ENCODE measurements at regions not wholly inside any gene's neighbourhood (a gene's known extent, or its start where the extent isn't known, plus 50 kb on each side); places are given as distances from the start of the nearest gene placed in this dataset.

GRCh38 chr3:132174500-132174899 is 139.7 kb upstream of the CPNE4 start:
- no peak for TF ChIP-seq BHLHE40 (IDR thresholded peaks at IDR 0.05; ENCODE audit: borderline replicate concordance)
- no peak for TF ChIP-seq SUZ12 (IDR thresholded peaks at IDR 0.05)
- TF ChIP-seq FOXM1 (IDR thresholded peaks at IDR 0.05; ENCODE audit: borderline replicate concordance): no peak
- no peak for TF ChIP-seq SP1 (IDR thresholded peaks at IDR 0.05)
- no peak for TF ChIP-seq FOXK2 (IDR thresholded peaks at IDR 0.05)
- no peak for TF ChIP-seq L3MBTL2 (conservative IDR thresholded peaks at IDR 0.05)
- TF ChIP-seq CTBP1 (IDR thresholded peaks at IDR 0.05; ENCODE audit: borderline replicate concordance): no peak
- no peak for TF ChIP-seq LEF1 (IDR thresholded peaks at IDR 0.05; ENCODE audit: borderline replicate concordance)
- no peak for TF ChIP-seq HDGF (IDR thresholded peaks at IDR 0.05; ENCODE audit: borderline replicate concordance)
